Mucosa of gallbladder (tissue), 1 donor: ENCODE measurements at regions not wholly inside any gene's neighbourhood (a gene's known extent, or its start where the extent isn't known, plus 50 kb on each side); places are given as distances from the start of the nearest gene placed in this dataset.

Experiments used
- DNase-seq: peaks from one replicate; pipeline ENCODE4 v3.0.0-alpha.2; 2020; ENCODE audit warnings: low spot score
- donor health status: DM: no; HTN: no; CAD: no.

DNA sequence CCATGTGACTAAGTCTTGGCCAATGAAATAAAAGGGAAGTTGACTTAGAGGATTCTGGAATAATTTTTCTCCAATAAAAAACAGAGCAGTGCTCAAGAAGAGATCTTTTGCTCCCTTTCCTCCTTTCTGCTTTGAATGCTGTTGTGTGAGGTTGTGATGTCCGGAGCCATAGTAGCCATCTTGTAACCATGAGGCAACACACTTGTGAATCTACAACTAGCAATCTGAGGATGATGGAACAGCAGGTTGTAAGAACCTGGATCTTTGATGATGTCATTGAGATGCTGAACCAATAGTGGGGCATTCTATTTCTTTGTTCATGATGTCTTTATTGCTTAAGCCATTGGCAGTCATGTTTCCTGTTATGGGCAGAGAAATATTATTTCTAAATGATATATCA, 230.0 kb upstream of the SRRM4 start:
- DNase-seq = no peak

DNA sequence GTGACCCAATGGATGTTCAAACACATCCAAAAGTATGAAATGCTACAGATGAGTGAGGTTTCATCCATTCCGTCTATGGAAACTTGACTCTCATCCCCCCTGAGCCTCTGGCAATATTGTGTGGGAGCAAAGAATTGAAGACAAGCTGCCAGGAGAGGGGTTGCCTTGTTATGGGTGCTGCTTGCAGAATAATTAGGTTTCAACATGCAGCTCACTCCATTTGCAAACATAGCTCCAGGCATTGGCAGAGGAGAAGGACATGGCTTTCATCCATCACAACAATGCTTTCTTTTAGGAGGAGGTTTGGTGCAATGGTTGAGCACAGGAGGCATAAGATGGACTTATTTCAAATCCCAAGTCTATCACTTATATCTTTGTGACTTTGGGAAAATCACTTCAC, 220.7 kb upstream of the SRRM4 start:
- DNase-seq = no peak

DNA sequence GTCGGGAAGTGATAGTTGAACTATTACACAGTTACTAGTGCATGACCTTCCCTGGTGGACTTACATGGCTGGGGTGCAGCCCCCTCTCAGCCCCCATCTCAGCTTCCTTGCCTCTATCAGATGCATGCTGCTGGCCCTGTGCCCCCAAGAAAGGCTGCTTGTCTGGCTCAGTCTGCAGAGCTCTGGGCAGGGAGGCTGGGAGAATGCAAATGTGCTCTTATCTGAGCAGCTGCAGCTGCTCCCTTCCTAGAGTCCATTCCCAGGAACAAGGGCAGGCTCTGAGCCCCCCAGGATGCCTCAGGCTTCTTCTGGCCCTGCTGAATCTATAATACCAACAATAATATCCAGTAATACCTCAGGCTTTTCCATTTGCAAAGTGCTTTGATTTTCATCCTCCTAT, 218.1 kb upstream of the SRRM4 start:
- no peak for DNase-seq

DNA sequence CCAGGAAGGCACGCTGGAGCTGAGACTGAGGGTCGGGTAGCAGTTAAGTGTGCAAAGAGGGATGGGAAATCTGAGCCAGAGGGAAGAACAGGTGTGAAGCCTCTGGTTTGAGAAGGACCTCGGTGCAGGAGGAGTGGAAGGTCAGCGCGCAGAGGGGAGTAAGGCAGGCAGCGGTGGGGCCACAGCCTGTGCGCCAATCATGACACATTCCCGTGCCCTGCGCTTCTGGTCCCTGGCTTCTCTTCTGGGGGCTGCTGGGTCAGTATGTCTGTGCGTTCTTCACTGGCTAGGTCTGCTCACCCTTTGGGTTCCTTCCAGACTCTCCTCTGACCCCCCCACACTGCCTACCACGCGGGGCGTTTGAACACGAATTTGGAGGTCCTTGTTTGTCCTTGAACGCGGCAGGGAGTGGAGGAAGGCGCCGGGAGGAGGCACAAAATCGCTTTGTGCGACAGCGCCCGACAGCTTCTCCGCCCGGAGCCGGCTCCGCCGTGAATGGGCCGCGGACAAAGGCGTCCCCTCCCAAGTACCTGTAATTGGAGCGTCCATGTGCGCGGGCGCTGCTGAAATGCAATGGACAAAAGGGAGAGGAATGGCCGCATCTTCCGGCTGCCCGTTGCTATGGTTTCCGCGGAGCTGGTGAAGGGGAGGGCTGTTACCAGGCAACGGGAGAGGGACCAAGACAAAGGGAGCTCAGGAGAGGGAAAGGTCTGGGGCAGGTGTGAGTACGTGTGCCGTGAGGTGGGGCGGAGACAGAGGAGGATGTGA, 207.2 kb upstream of the SRRM4 start:
- DNase-seq = no peak

DNA sequence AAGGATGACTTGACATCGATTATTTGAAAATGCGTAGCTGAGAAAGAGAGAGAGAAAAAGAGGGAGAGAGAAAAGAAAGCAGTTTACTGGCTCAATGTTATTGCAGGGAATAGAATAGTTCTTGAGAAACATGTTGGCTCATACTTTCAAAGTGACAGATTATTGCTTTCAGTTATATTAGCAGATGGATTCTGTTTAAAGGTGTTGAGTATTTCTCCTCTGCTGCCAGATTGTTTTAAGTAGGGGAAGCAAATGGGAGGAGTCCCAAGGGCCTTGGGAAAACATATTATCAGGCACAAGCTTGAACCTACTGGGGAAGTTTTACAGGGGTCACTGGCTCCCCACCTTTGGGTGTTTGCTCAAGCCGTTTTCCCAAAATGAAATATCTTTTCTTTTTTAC, 203.8 kb upstream of the SRRM4 start:
- no peak for DNase-seq

DNA sequence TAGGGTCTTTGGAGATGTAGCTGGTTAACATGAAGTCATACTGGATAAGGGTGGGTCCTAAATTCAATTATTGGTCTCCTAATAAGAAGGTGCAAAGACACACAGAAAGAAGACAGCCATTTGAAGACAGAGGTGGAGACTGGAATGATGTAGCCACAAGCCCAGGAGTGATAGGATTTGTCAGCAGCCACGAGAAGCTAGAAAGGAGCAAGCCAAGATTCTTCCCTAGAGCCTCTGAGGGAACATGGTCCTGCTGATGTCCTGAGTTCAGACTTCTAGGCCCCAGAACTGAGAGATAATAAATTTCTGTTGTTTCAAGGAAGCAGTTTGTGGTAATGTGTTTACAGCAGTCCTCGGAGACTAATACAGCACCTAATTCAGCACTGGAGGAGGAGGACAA, 203.3 kb upstream of the SRRM4 start:
- DNase-seq = no peak

DNA sequence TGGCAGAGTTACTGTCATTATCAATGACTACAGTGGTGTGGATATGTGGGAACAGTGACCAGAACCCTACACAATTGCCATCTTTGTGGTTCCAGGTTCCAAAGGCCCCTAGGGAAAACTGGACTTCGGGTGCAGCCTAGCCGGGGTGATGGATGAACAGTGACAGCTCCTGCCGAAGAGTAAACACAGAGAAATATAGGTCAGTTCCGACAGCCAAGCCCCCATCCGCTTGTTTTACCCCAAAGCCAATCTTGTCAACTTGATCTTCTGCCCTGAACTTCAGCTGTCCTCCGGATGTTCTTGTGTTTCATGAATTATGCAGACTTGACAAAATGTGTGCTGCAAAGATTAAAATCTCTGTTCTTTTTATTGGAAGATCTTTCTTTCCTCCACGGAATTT, 200.4 kb upstream of the SRRM4 start:
- DNase-seq = no peak

DNA sequence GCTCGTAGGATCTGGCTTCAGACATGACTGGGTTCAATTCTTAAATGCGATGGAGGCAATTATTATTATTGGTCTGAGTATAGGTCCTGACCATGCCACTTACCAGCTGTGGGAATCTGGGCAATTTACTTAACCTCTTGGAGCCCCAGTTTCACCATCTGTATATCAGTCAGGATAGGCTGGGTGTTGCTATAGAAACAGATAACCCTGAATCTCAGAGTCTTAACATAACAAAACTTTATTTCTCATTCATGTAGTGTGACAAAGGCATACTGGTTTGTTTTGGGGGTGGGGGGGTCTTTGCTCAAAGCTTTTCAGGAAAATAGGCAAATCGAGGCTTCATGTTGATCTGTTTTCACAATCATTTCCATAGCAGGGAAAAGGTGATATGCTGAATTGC, 199.6 kb upstream of the SRRM4 start:
- DNase-seq = no peak

DNA sequence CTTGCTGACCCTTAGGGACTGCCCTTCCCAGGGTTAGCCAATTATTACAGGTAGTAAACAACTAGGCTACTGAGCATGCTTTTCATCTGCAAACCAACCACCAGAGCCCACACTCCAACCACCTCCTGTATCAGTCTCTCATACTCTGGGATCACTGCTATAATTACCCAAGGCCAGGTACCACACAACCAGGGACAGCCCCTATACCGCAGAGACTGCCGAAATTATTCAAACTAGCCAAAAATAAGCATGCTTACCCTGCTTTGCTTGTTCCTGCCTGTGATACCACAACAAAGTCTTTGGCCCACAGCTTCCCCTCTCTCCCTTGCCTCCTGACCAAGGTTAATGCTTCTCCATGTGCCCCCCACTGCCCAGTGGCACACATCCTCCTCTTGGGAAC, 197.6 kb upstream of the SRRM4 start:
- no peak for DNase-seq

DNA sequence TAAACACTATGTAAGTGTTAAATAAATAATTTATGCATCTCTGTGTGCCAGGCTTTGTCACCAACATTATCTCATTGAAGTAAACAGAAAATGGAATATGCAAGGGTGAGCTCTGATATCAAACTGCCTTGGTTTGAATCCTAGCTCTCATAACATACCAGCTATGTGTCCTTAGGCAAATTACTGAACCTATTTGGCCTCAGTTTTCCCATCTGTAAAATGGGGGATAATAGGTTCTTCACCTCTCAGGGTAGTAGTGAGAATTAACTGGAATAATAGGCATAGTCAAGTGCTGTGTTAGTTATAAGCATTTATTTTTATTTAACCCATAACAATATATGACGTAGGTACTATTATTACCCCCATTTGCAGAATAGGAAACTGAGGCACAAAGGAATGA, 190.8 kb upstream of the SRRM4 start:
- no peak for DNase-seq

DNA sequence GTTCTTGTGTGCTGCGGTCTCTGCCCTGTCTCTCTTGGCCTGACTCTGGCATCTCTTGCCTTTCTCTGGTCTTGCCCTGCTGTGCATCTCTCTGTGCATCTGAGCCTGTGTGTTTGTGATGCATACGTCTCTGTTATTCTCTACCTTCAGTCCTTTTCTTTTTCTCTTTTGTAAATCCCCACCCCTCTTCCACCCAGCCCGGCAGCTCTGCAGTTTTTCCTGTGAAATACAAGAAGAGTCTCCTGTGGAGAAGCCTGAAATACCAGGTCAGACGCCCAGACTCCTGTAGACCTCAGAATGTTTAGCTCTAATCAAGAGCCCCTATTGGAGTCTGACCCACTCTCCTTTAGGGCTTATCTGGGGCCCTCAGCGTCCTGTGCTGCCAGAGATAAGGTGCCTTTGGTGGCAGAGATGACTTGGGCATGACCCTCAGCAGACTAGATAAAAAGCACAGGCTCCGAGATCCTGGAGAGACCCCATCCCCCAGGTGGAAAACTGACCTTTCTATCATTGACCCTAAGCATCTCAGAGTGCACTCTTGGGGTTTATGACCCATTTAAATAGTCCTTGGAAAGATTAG, 167.5 kb upstream of the SRRM4 start:
- DNase-seq = no peak

DNA sequence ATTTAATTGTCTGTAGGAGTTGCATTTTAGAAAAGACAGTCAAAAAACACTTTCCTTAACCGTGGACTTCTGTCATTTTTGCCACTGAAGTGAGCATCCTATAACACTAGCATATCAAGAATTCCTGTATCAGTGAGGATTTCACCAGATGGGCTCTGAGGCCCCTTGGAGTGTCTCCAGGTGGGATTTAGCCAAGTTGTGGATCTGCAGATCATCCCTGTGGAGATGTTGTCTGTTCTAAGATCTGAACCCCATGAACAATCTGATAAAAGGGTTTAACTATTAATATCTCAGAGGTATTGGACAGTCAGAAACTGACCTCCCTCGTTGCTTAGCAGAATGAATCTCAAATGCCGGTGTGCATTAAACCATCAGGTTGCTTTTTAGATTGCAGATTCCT, 165.0 kb upstream of the SRRM4 start:
- DNase-seq = no peak

DNA sequence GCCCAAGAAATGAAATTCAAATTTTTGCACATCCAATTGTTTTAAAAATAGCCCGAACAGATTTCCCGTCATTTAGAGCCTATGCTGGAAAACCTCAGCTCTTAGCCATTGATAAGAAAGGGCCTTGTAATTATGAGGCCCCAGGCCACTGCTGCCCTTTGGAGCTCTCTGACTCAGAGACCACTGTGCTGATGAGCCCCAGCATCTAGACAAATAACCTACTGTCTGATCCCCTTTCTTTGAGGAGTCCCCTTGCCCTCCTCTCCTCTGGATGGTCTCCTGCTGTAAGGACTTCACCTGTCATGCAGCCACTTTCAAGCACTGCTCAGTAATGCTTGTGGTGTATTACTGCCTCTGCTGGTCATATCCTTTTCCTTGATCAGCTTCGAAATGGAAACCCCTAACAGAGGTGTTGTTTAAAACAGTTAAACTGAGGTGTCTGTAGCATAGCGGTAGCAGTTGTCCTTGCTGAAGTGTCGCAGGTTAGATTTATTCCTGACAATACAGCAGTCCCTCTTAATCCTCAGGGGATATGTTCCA, 159.9 kb upstream of the SRRM4 start:
- no peak for DNase-seq

DNA sequence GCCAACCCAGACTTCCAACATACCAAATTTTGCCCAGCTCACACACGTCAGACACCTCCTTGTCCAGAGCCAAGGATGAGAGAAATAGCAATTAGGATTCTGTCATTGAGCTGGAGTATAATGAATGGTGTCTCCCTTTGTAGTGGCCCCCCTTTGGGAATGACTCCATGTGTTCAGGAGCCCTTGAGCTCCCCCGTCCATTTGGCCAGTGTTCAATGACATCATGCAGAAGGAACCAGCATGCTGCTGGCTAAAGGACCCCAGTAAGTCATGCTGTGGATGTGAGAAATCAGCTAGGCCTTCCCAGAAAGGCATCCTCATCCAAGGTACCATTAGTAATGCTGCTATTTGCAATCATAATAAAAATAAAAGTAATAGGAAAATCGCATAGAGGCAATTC, 158.8 kb upstream of the SRRM4 start:
- DNase-seq = no peak

DNA sequence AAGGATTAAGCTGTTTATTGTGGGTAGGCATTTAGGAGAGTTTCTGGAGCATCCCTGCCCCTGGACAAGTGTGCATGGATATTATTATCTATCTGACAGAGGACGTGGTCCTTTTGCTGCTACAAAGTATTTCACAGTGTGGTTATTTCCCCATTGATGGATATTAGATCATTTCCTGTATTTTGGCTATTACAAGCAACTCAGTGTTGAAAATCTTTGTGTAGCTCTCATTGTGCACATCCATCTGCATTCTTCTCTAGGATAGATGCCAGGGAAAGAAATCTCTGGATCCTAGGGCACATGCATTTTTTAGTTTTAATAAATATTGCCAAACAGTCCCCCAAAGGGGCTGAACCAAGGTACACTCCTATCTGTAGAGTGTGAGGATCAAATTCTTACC, 154.3 kb upstream of the SRRM4 start:
- no peak for DNase-seq

DNA sequence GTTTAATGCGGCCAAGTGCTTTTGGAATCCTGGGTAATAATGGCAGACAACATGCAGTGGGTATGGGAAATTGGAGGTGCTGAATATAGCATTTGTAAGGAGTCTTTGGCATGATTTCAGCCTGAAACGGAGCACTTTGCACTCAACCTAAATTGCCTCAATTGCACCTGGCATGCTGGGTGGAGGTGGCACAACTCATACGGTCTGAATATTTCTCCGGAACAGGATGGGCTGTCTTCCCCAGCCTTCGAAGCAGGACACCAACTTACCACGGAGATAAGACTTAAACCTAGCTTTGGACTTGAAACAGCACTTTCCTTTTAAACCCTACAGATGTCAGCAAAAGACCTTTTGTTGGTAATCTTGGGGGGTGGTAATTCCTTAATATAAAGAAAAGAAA, 153.7 kb upstream of the SRRM4 start:
- DNase-seq = no peak

DNA sequence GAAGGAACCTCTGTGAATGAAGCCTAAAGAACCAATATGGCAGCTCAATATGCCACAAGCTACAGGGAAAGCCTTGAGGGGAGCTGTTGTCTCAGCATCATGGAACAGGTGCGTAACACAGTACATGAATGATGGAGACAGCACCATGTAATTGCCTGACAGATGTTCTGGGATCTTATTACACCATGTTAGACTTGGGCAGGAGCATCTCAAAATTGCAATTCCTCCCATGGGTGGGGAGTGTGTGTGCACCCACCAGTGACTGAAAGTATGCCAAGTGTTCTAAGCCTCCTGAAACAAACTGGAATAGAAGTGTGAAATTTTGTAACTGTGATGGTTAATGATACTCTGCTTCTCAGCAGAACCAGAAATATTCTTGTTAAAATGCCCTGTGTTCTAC, 151.0 kb upstream of the SRRM4 start:
- no peak for DNase-seq

DNA sequence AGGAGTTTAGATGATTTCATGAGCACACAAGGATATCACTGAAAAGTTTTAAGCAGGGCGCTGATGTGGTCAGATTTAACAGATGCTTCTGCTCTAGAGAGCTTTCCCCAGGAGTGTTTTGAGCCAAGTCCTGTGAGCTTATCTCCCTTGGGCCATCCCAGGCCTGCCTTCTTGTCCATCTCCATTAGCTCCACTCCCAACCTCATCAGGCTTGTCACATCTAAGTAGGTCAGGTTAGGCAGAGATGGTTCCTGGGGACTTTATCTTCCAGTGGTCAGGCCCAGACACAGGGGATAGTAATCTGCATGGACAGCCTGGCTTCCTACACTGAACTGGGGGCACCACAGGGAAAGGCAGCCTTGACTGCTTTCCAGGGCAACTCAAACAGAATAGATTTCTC, 145.4 kb upstream of the SRRM4 start:
- no peak for DNase-seq

DNA sequence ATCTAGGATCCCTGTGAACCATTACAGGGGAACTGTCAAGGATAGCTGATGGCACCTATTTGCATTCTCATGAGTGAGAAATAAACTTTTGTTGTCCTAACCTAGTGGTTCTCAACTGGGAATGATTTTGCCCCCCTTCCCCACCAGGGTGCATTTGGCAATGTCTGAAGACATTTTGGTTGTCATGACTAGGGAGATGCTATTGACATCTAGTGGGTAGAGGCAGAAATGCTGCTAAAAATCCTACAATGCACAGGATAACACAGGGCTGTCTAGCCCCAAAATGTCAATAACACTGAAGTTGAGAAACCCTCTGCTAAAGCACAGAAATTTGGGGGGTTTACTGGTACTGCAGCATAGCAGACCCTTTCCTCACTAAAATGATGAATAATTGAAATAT, 140.9 kb upstream of the SRRM4 start:
- no peak for DNase-seq

DNA sequence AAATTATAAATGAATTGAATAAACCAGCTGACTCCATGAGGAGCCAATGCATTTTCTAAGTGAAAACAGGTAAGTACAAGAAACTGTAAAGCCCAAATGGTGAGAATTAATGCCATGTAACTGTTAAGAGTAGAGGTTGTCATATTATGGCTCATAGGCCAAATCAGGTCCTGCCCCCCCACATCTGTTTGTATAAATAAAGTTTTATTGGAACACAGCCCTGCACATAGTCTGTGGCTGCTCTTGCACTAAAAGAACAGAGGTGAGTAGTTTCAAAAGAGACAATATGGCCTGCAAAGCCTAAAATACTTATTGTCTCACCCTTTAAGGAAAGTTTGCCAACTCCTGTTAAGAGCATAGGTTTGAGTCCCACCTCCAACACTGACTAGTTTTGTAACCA, 140.5 kb upstream of the SRRM4 start:
- DNase-seq = no peak

DNA sequence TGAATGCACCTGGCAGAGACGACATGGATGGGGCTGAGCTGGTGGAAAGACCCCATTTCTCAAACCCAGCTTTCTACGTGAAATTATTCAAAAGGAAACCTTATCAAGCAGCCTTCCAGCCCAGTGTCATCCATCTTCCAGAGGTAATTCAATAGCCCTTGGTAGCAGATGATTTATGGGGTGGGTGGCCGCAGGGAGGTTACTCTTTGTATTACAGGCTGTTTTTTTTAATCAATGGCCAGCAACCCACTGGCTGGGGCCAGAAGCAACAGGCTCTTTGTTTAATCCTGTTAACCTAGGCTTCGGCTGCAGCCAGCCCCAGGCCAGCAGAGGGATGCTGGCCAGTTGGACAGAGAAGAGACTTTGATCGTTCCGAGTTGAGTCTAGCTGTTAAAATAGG, 139.8 kb upstream of the SRRM4 start:
- DNase-seq = no peak

DNA sequence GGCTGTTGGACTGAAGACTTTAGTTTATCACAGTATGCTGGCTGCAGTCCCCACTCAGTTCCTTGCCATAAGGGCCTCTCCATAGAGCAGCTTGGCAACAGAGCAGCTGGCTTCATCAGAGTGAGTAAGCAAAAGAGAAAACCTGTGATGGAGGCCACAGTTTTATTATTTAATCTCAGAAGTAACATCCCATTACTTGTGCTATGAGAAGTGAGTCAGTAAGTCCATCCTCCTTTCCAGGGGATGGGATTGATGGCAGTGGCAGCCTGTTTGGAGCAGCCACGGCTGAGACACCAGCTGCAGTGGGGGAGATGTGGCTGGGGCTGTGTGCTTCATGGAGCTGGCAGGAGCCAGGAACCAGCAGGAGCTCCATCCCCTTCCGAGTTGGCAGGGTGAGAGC, 138.5 kb upstream of the SRRM4 start:
- no peak for DNase-seq

DNA sequence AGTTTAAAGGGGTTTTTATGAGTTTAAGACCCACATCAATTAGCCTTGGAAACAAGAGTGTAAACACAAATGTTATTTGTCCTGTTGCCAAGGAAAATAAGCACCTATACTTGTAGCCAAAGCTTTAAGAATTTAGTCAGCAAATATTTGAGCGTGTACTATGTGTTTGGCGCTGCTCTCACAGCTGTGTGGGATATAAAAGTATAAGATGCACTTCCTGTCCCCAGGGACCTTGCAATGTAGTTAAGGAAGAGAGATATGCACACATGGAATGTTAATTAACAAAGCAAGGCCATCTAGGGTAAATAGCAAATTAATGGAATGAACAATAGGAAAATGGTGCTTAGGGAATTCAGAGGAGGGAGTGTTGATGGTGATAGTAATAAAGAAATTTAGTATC, 134.9 kb upstream of the SRRM4 start:
- DNase-seq = no peak
